Spleen (tissue), 11 donors: ENCODE measurements at regions not wholly inside any gene's neighbourhood (a gene's known extent, or its start where the extent isn't known, plus 50 kb on each side); places are given as distances from the start of the nearest gene placed in this dataset.

Experiments
- DNase-seq: peaks from one replicate; pipeline ENCODE4 v3.0.0-alpha.2; 2020
- H3K27ac ChIP-seq, 8 donors: fragments of 200-600 bp; sonication (generic) in 7 of 8; 1 replicate in 4 of 8; 2 replicates in 4 of 8; pipeline versions ENCODE4 v1.5.0 to v1.8.0; 2016 to 2021; ENCODE audit warnings: inconsistent platforms in 4 of 8, mild to moderate bottlenecking in 4 of 8, moderate library complexity in 1 of 8
- H3K27me3 ChIP-seq, 7 donors: fragments of 200-600 bp; sonication (generic) in 6 of 7; replicated peaks in 1 of 7; 1 replicate in 4 of 7; 2 replicates in 3 of 7; pipeline versions ENCODE4 v1.5.0 to v1.8.0; 2016 to 2021; ENCODE audit warnings: inconsistent platforms in 3 of 7, mild to moderate bottlenecking in 1 of 7
- H3K36me3 ChIP-seq, 6 donors: fragments of 200-600 bp; sonication (generic) in 5 of 6; 1 replicate in 4 of 6; 2 replicates in 2 of 6; pipeline versions ENCODE4 v1.5.0 to v1.8.0; 2016 to 2021; ENCODE audit warnings: inconsistent platforms in 2 of 6
- H3K4me1 ChIP-seq, 6 donors: fragments of 200-600 bp; sonication (generic) in 5 of 6; 1 replicate in 3 of 6; 2 replicates in 3 of 6; pipeline versions ENCODE4 v1.5.0 to v1.8.0; 2016 to 2021; ENCODE audit warnings: inconsistent platforms in 3 of 6
- H3K4me3 ChIP-seq, 8 donors: fragments of 200-600 bp; sonication (generic) in 7 of 8; 1 replicate in 4 of 8; 2 replicates in 4 of 8; pipeline versions ENCODE4 v1.5.0 to v1.8.0; 2016 to 2021; ENCODE audit warnings: inconsistent platforms in 4 of 8, mild to moderate bottlenecking in 4 of 8, moderate library complexity in 2 of 8
- H3K9me3 ChIP-seq, 8 donors: fragments of 200-600 bp; sonication (generic) in 7 of 8; 1 replicate in 4 of 8; 2 replicates in 4 of 8; pipeline versions ENCODE4 v1.5.0 to v1.8.0; 2016 to 2021; ENCODE audit warnings: inconsistent platforms in 4 of 8
- CTCF ChIP-seq, 11 experiments: fragments of 200-600 bp in 7 of 11; fragments of 450-650 bp in 4 of 11; sonication (generic) in 4 of 11; IDR thresholded peaks in 8 of 11; conservative IDR thresholded peaks in 3 of 11; 1 replicate in 7 of 11; 2 replicates in 4 of 11; pipeline versions ENCODE4 v1.4.0 to v1.8.0; 2016 to 2021; ENCODE audit warnings: antibody characterized with exemption in 11 of 11, inconsistent platforms in 4 of 11, mild to moderate bottlenecking in 1 of 11
- POLR2A ChIP-seq, 3 donors: fragments of 450-650 bp; IDR thresholded peaks; one replicate each; pipeline ENCODE4 v1.5.1; 2017; ENCODE audit warnings: antibody characterized with exemption in 3 of 3, mild to moderate bottlenecking in 1 of 3
- POLR2AphosphoS5 ChIP-seq, 3 donors: sonication (generic); formaldehyde crosslinking; IDR thresholded peaks; one replicate each; pipeline ENCODE4 v1.5.1; 2017; ENCODE audit warnings: antibody characterized with exemption in 3 of 3
- WGBS, 5 donors: extraction: QIAGEN DNeasy Blood & Tissue Kit in 3 of 5; methylation state at CpG; one replicate each; pipeline versions ENCODE4 v1.1.5 to v1.1.7; 2013 to 2018; 5-methylcytosine and 5-hydroxymethylcytosine counted together
- intact Hi-C: fragments of 100-400 bp; cut with DNase I; formaldehyde crosslinking; loops from one replicate; pipeline ENCODE4 v1.15.0; 2023; ENCODE audit warnings: low total_unique reads
- donor health status: healthy with polysubstance abuse.
- donor health status: DM: no; HTN: no; CAD: no; lungs with moderate emphysema.
- donor health status: DM: no; HTN: no; CAD: no.
- donor health status: Bipolar disorder and iron deficiency.
- donor health status: healthy.
- donor health status: DM: no; HTN: no; CAD: no.
- donor health status: DM: yes; HTN: yes; CAD: no.

GRCh38 chr5:96088706-96089498 is 127.3 kb upstream of the ELL2 start:
- TF ChIP-seq POLR2A (IDR thresholded peaks at IDR 0.05) (no peak), POLR2AphosphoS5 (IDR thresholded peaks at IDR 0.05) (no peak), CTCF (IDR thresholded peaks at IDR 0.05 in 8 of 11, conservative IDR thresholded peaks at IDR 0.05 in 3 of 11) (no peak)
- no peak for DNase-seq
- WGBS, 5 donors, result 79 to 93% (median 87%) methylated on average over 4 of the region's 4 CpGs
- H3K9me3 ChIP-seq, result no peaks in the 10 kb centered on the region
- no peaks in the 10 kb centered on the region for H3K36me3 ChIP-seq
- H3K27ac ChIP-seq, result no peak overlapping the region
- no peak overlapping the region for H3K4me3 ChIP-seq
- intact Hi-C loops, result no loop called here
- H3K27me3 ChIP-seq, result no peaks in the 10 kb centered on the region
- H3K4me1 ChIP-seq, result no peaks in the 10 kb centered on the region

DNA sequence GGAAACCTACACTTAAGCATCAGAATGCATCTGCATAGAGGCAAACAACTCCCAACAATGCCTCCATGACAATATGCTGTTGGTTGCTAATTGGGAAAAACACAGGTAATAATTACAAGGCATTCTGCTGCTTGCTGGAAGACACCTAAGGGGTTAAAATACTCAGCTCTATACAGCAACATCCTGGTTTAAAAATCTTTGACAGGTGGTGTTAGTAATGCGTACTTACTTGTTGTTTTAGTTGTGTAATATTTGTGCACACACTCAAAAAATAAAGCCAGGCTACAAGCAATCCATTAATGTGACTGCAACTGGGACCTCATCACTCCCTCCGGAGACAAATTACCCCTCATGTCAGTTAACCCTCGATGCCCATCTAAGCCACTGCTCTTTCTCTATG is 126.3 kb upstream of the ELL2 start:
- intact Hi-C loops, result no loop called here
- Histone ChIP-seq H3K4me3 (no peak overlapping the region), H3K27me3 (no peaks in the 10 kb centered on the region), H3K9me3 (no peaks in the 10 kb centered on the region), H3K4me1 (no peaks in the 10 kb centered on the region), H3K27ac (no peak overlapping the region), H3K36me3 (no peaks in the 10 kb centered on the region)
- WGBS, 5 donors, result 71 to 77% (median 76%) methylated on average over 3 of the region's 3 CpGs
- DNase-seq, result no peak
- no peak for TF ChIP-seq CTCF (IDR thresholded peaks at IDR 0.05 in 8 of 11, conservative IDR thresholded peaks at IDR 0.05 in 3 of 11)
- no peak for TF ChIP-seq POLR2AphosphoS5 (IDR thresholded peaks at IDR 0.05)

DNA sequence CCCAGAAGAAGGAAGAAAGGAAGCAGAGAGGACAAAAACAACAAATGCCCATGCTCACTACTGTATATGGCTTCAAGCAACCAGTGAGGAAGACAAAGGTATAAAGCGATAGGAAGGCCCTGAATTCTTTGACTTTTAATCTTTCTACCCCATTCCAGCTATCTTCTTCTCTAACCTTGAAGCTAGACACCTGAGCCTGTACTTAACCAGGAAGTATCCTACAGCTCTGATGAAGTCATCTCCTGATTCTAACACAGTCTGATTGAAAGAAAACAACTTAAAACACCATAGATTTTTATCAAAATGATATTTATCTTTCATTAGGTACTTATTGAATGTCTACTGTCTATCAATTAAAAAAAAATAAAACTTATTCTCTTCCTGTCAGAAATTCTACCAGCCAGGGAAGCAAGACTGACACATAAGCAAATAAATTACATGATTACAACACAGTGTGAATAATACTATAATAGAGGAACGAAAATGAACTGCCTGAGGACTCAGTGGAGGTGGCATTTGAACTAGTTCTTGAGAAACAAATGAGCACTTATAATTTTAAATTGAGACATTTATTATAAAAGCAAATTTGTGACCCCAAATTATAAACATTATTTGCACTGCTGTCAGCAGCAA is 123.3 kb upstream of the ELL2 start:
- Histone ChIP-seq H3K27ac (no peak overlapping the region), H3K36me3 (no peaks in the 10 kb centered on the region), H3K4me3 (no peak overlapping the region), H3K4me1 (no peaks in the 10 kb centered on the region), H3K9me3 (no peaks in the 10 kb centered on the region), H3K27me3 (no peaks in the 10 kb centered on the region)
- 45 to 82% (median 63%) methylated on average over 2 of the region's 2 CpGs for WGBS, 5 donors
- no peak for DNase-seq
- intact Hi-C loops, result no loop called here
- TF ChIP-seq POLR2A (IDR thresholded peaks at IDR 0.05), result no peak
- no peak for TF ChIP-seq CTCF (IDR thresholded peaks at IDR 0.05 in 8 of 11, conservative IDR thresholded peaks at IDR 0.05 in 3 of 11)
- no peak for TF ChIP-seq POLR2AphosphoS5 (IDR thresholded peaks at IDR 0.05)

DNA sequence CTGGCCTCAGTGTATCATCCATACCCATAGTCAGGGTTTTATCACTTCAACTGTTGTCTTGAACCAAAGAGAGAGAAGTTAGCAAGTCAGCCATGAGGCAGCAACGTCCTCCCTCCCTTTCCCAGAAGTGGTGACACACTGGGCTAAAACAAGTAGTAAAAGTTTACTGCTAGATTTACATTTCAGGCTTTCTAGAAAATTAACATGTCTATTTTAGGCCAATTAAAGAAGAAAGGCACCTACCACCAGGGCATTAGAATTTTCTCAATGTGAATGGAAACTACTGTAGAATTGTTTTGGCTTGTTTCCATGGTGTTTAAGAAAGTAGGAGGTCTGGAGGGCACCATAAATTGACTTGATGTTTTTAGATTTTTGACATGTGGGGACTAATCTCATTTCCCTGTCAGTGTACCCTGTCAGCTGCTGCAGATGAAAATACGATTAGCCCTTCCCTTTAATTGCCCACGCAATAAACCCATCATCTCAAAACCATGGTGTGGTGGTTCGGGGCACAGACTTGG is 121.8 kb upstream of the ELL2 start:
- intact Hi-C loops, result no loop called here
- no peak for DNase-seq
- Histone ChIP-seq H3K27ac (no peak overlapping the region), H3K27me3 (no peaks in the 10 kb centered on the region), H3K9me3 (no peaks in the 10 kb centered on the region), H3K4me1 (no peaks in the 10 kb centered on the region), H3K36me3 (no peaks in the 10 kb centered on the region), H3K4me3 (no peak overlapping the region)
- 26 to 49% (median 36%) methylated on average over 4 of the region's 4 CpGs for WGBS, 5 donors
- TF ChIP-seq POLR2A (IDR thresholded peaks at IDR 0.05) (no peak), POLR2AphosphoS5 (IDR thresholded peaks at IDR 0.05) (no peak), CTCF (IDR thresholded peaks at IDR 0.05 in 8 of 11, conservative IDR thresholded peaks at IDR 0.05 in 3 of 11) (no peak)
